ENCODE measurements at regions not wholly inside any gene's neighbourhood (a gene's known extent, or its start where the extent isn't known, plus 50 kb on each side); places are given as distances from the start of the nearest gene placed in this dataset.

GRCh38 chr21:38995071-38995669 lies 188.1 kb downstream of the PSMG1 start:
- H3K36me3 ChIP-seq (ENCODE audit: control insufficient read depth, insufficient read depth, low read length), result no peaks in the 10 kb centered on the region
- no peak overlapping the region for H3K18ac ChIP-seq (ENCODE audit: low read length)
- H3K56ac ChIP-seq (ENCODE audit: low read length), result no peak overlapping the region
- no peak overlapping the region for H2BK15ac ChIP-seq (replicated peaks; ENCODE audit: low read depth)
- no peak overlapping the region for H4K8ac ChIP-seq (ENCODE audit: low read depth, low read length)
- peaks cover 3% of the 10 kb centered on the region for H3K4me1 ChIP-seq (ENCODE audit: control insufficient read depth, low read depth, low read length)
- H2AK5ac ChIP-seq (ENCODE audit: low read length), result no peak overlapping the region
- no peak overlapping the region for H3K4ac ChIP-seq (ENCODE audit: low read depth, low read length)
- peak; percentile 51 for DNase-seq
- H3K23ac ChIP-seq (ENCODE audit: low read length), result no peak overlapping the region
- no peak overlapping the region for H4K5ac ChIP-seq (ENCODE audit: low read length)
- no peaks in the 10 kb centered on the region for H3K79me2 ChIP-seq (ENCODE audit: control insufficient read depth, insufficient read depth, low read length)
- H2BK120ac ChIP-seq (ENCODE audit: low read depth, low read length), result no peak overlapping the region
- H3K27me3 ChIP-seq (ENCODE audit: insufficient read depth, low read length, poor library complexity), result no peaks in the 10 kb centered on the region
- no peaks in the 10 kb centered on the region for H3K79me1 ChIP-seq (ENCODE audit: low read length)
- H2BK5ac ChIP-seq (ENCODE audit: low read length), result no peak overlapping the region
- no CpG with 5 or more reads among the region's 13 CpGs for WGBS (ENCODE audit: extremely low coverage, insufficient coverage, low lambda C conversion rate)
- peak overlapping the region; percentile 47 for H3K27ac ChIP-seq (ENCODE audit: low read depth, low read length)
- no peak overlapping the region for H3K4me3 ChIP-seq (ENCODE audit: low read length)
- H3K4me2 ChIP-seq (ENCODE audit: low read length), result no peak overlapping the region
- H3K9ac ChIP-seq (ENCODE audit: low read length), result no peak overlapping the region

- Histone ChIP-seq H3K56ac (ENCODE audit: low read length) (peak overlapping the region; percentile 44), H4K5ac (ENCODE audit: low read length) (no peak overlapping the region), H3K4ac (ENCODE audit: low read depth, low read length) (no peak overlapping the region), H3K27ac (ENCODE audit: low read depth, low read length) (no peak overlapping the region), H2AK5ac (ENCODE audit: low read length) (no peak overlapping the region), H4K8ac (ENCODE audit: low read depth, low read length) (no peak overlapping the region), H3K36me3 (ENCODE audit: control insufficient read depth, insufficient read depth, low read length) (no peaks in the 10 kb centered on the region), H2BK5ac (ENCODE audit: low read length) (no peak overlapping the region), H3K79me2 (ENCODE audit: control insufficient read depth, insufficient read depth, low read length) (no peaks in the 10 kb centered on the region), H2BK120ac (ENCODE audit: low read depth, low read length) (no peak overlapping the region), H3K4me1 (ENCODE audit: control insufficient read depth, low read depth, low read length) (peaks cover 4% of the 10 kb centered on the region), H3K4me2 (ENCODE audit: low read length) (no peak overlapping the region), H3K9ac (ENCODE audit: low read length) (no peak overlapping the region), H3K27me3 (ENCODE audit: insufficient read depth, low read length, poor library complexity) (no peaks in the 10 kb centered on the region), H3K4me3 (ENCODE audit: low read length) (no peak overlapping the region), H2BK15ac (replicated peaks; ENCODE audit: low read depth) (no peak overlapping the region), H3K23ac (ENCODE audit: low read length) (no peak overlapping the region), H3K18ac (ENCODE audit: low read length) (no peak overlapping the region), H3K79me1 (ENCODE audit: low read length) (no peaks in the 10 kb centered on the region)
- DNase-seq, result no peak
- WGBS (ENCODE audit: extremely low coverage, insufficient coverage, low lambda C conversion rate), result no CpG with 5 or more reads among the region's 12 CpGs
These were observed 188.3 kb downstream of the ETS2 start for GRCh38 chr21:38994042-38994441.

- no peak for DNase-seq
- H2BK15ac ChIP-seq (replicated peaks; ENCODE audit: low read depth), result no peak overlapping the region
- no peak overlapping the region for H3K56ac ChIP-seq (ENCODE audit: low read length)
- H3K36me3 ChIP-seq (ENCODE audit: control insufficient read depth, insufficient read depth, low read length), result no peaks in the 10 kb centered on the region
- H3K4me2 ChIP-seq (ENCODE audit: low read length), result no peak overlapping the region
- H4K8ac ChIP-seq (ENCODE audit: low read depth, low read length), result no peak overlapping the region
- H3K4me3 ChIP-seq (ENCODE audit: low read length), result no peak overlapping the region
- H3K4me1 ChIP-seq (ENCODE audit: control insufficient read depth, low read depth, low read length), result peaks cover 4% of the 10 kb centered on the region
- H3K23ac ChIP-seq (ENCODE audit: low read length), result no peak overlapping the region
- H3K4ac ChIP-seq (ENCODE audit: low read depth, low read length), result no peak overlapping the region
- H3K9ac ChIP-seq (ENCODE audit: low read length), result no peak overlapping the region
- H3K79me2 ChIP-seq (ENCODE audit: control insufficient read depth, insufficient read depth, low read length), result no peaks in the 10 kb centered on the region
- H3K27ac ChIP-seq (ENCODE audit: low read depth, low read length), result no peak overlapping the region
- H3K79me1 ChIP-seq (ENCODE audit: low read length), result no peaks in the 10 kb centered on the region
- no peak overlapping the region for H2AK5ac ChIP-seq (ENCODE audit: low read length)
- WGBS (ENCODE audit: extremely low coverage, insufficient coverage, low lambda C conversion rate), result no CpG with 5 or more reads among the region's 4 CpGs
- H3K27me3 ChIP-seq (ENCODE audit: insufficient read depth, low read length, poor library complexity), result no peaks in the 10 kb centered on the region
- no peak overlapping the region for H3K18ac ChIP-seq (ENCODE audit: low read length)
- no peak overlapping the region for H2BK120ac ChIP-seq (ENCODE audit: low read depth, low read length)
- H4K5ac ChIP-seq (ENCODE audit: low read length), result no peak overlapping the region
- H2BK5ac ChIP-seq (ENCODE audit: low read length), result no peak overlapping the region
These were observed 187.8 kb downstream of the ETS2 start for GRCh38 chr21:38993561-38993960.

GRCh38 chr21:38992737-38993136 lies 187.0 kb downstream of the ETS2 start:
- Histone ChIP-seq H3K36me3 (ENCODE audit: control insufficient read depth, insufficient read depth, low read length) (no peaks in the 10 kb centered on the region), H2BK15ac (replicated peaks; ENCODE audit: low read depth) (no peak overlapping the region), H3K27ac (ENCODE audit: low read depth, low read length) (no peak overlapping the region), H3K9ac (ENCODE audit: low read length) (no peak overlapping the region), H3K4me1 (ENCODE audit: control insufficient read depth, low read depth, low read length) (peaks cover 4% of the 10 kb centered on the region), H3K27me3 (ENCODE audit: insufficient read depth, low read length, poor library complexity) (no peaks in the 10 kb centered on the region), H4K5ac (ENCODE audit: low read length) (no peak overlapping the region), H3K79me2 (ENCODE audit: control insufficient read depth, insufficient read depth, low read length) (no peaks in the 10 kb centered on the region), H3K4me2 (ENCODE audit: low read length) (no peak overlapping the region), H2BK5ac (ENCODE audit: low read length) (no peak overlapping the region), H3K18ac (ENCODE audit: low read length) (no peak overlapping the region), H2AK5ac (ENCODE audit: low read length) (no peak overlapping the region), H3K23ac (ENCODE audit: low read length) (no peak overlapping the region), H3K56ac (ENCODE audit: low read length) (peak overlapping the region; percentile 38), H3K79me1 (ENCODE audit: low read length) (no peaks in the 10 kb centered on the region), H3K4me3 (ENCODE audit: low read length) (no peak overlapping the region), H4K8ac (ENCODE audit: low read depth, low read length) (no peak overlapping the region), H3K4ac (ENCODE audit: low read depth, low read length) (no peak overlapping the region), H2BK120ac (ENCODE audit: low read depth, low read length) (no peak overlapping the region)
- DNase-seq, result no peak
- no CpG with 5 or more reads among the region's 3 CpGs for WGBS (ENCODE audit: extremely low coverage, insufficient coverage, low lambda C conversion rate)

GRCh38 chr21:38990424-38990794 lies 184.7 kb downstream of the ETS2 start:
- Histone ChIP-seq H3K4me2 (ENCODE audit: low read length) (no peak overlapping the region), H3K4me3 (ENCODE audit: low read length) (no peak overlapping the region), H2BK5ac (ENCODE audit: low read length) (no peak overlapping the region), H3K4ac (ENCODE audit: low read depth, low read length) (no peak overlapping the region), H2AK5ac (ENCODE audit: low read length) (no peak overlapping the region), H3K79me2 (ENCODE audit: control insufficient read depth, insufficient read depth, low read length) (no peaks in the 10 kb centered on the region), H3K56ac (ENCODE audit: low read length) (no peak overlapping the region), H2BK120ac (ENCODE audit: low read depth, low read length) (no peak overlapping the region), H2BK15ac (replicated peaks; ENCODE audit: low read depth) (no peak overlapping the region), H3K27ac (ENCODE audit: low read depth, low read length) (no peak overlapping the region), H4K8ac (ENCODE audit: low read depth, low read length) (no peak overlapping the region), H4K5ac (ENCODE audit: low read length) (no peak overlapping the region), H3K4me1 (ENCODE audit: control insufficient read depth, low read depth, low read length) (peaks cover 4% of the 10 kb centered on the region), H3K27me3 (ENCODE audit: insufficient read depth, low read length, poor library complexity) (no peaks in the 10 kb centered on the region), H3K36me3 (ENCODE audit: control insufficient read depth, insufficient read depth, low read length) (no peaks in the 10 kb centered on the region), H3K23ac (ENCODE audit: low read length) (no peak overlapping the region), H3K79me1 (ENCODE audit: low read length) (no peaks in the 10 kb centered on the region), H3K18ac (ENCODE audit: low read length) (no peak overlapping the region), H3K9ac (ENCODE audit: low read length) (no peak overlapping the region)
- no CpG with 5 or more reads among the region's 12 CpGs for WGBS (ENCODE audit: extremely low coverage, insufficient coverage, low lambda C conversion rate)
- DNase-seq, result no peak

GRCh38 chr21:38989745-38990423 lies 184.2 kb downstream of the ETS2 start:
- Histone ChIP-seq H3K23ac (ENCODE audit: low read length) (no peak overlapping the region), H3K4ac (ENCODE audit: low read depth, low read length) (no peak overlapping the region), H3K4me1 (ENCODE audit: control insufficient read depth, low read depth, low read length) (peaks cover 4% of the 10 kb centered on the region), H3K18ac (ENCODE audit: low read length) (no peak overlapping the region), H3K36me3 (ENCODE audit: control insufficient read depth, insufficient read depth, low read length) (no peaks in the 10 kb centered on the region), H3K4me2 (ENCODE audit: low read length) (no peak overlapping the region), H3K4me3 (ENCODE audit: low read length) (no peak overlapping the region), H2AK5ac (ENCODE audit: low read length) (no peak overlapping the region), H4K5ac (ENCODE audit: low read length) (no peak overlapping the region), H3K56ac (ENCODE audit: low read length) (no peak overlapping the region), H2BK5ac (ENCODE audit: low read length) (no peak overlapping the region), H2BK15ac (replicated peaks; ENCODE audit: low read depth) (no peak overlapping the region), H3K27me3 (ENCODE audit: insufficient read depth, low read length, poor library complexity) (no peaks in the 10 kb centered on the region), H3K9ac (ENCODE audit: low read length) (no peak overlapping the region), H4K8ac (ENCODE audit: low read depth, low read length) (no peak overlapping the region), H3K79me2 (ENCODE audit: control insufficient read depth, insufficient read depth, low read length) (no peaks in the 10 kb centered on the region), H2BK120ac (ENCODE audit: low read depth, low read length) (no peak overlapping the region), H3K79me1 (ENCODE audit: low read length) (no peaks in the 10 kb centered on the region), H3K27ac (ENCODE audit: low read depth, low read length) (no peak overlapping the region)
- WGBS (ENCODE audit: extremely low coverage, insufficient coverage, low lambda C conversion rate), result no CpG with 5 or more reads among the region's 17 CpGs
- no peak for DNase-seq
